H1 (cell line): ENCODE measurements at regions not wholly inside any gene's neighbourhood (a gene's known extent, or its start where the extent isn't known, plus 50 kb on each side); places are given as distances from the start of the nearest gene placed in this dataset.
A peak's percentile ranks its signal among the peaks of the same experiment; 100 is the strongest.

Experiments
- CTCF ChIA-PET: fragments of 300-600 bp; sonication (Branson Sonifier 250); formaldehyde crosslinking; loops from one replicate; lab custom pipeline; 2021; ENCODE audit not compliant: partially characterized antibody; lab: Charles Lee
- POLR2A ChIA-PET: fragments of 300-600 bp; sonication (Branson Sonifier 250); formaldehyde crosslinking; loops from one replicate; lab custom pipeline; 2021; ENCODE audit warnings: inconsistent platforms; ENCODE audit not compliant: partially characterized antibody; lab: Charles Lee
- DNase-seq, 2 experiments: peaks; one replicate each; pipeline versions ENCODE4 v3.0.0 to v3.0.0-alpha.2; 2010 to 2022; ENCODE audit warnings: low spot score in 2 of 2, low read depth in 1 of 2, mixed read lengths in 1 of 2
- FAIRE-seq: peaks from 2 replicates; lab custom pipeline; 2011; peaks lifted over from hg19 to GRCh38; lab: Jason Lieb, UNC
- H2AFZ ChIP-seq: 2 replicates; pipeline ENCODE4 v1.8.1; 2012; ENCODE audit warnings: low read length, inconsistent platforms
- H2AK5ac ChIP-seq: 2 replicates; pipeline ENCODE4 v1.6.1; 2013; ENCODE audit warnings: low read depth, low read length
- H2BK120ac ChIP-seq: replicated peaks from 2 replicates; pipeline ENCODE3; 2013; ENCODE audit warnings: low read depth, low read length, inconsistent platforms
- H2BK12ac ChIP-seq: 2 replicates; pipeline ENCODE4 v1.6.1; 2013; ENCODE audit warnings: low read depth, low read length
- H2BK15ac ChIP-seq: 2 replicates; pipeline ENCODE4 v1.6.1; 2013; ENCODE audit warnings: low read length
- H2BK20ac ChIP-seq: 2 replicates; pipeline ENCODE4 v1.6.1; 2013; ENCODE audit warnings: low read length
- H2BK5ac ChIP-seq: 2 replicates; pipeline ENCODE4 v1.6.1; 2013; ENCODE audit warnings: low read depth, low read length
- H3K14ac ChIP-seq: 2 replicates; pipeline ENCODE4 v1.6.1; 2013; ENCODE audit warnings: inconsistent platforms; ENCODE audit not compliant: insufficient read length
- H3K18ac ChIP-seq: 2 replicates; pipeline ENCODE4 v1.6.1; 2013; ENCODE audit warnings: low read length; ENCODE audit errors: extremely low read depth
- H3K23ac ChIP-seq: 2 replicates; pipeline ENCODE4 v1.6.1; 2013; ENCODE audit warnings: inconsistent platforms; ENCODE audit not compliant: insufficient read length
- H3K23me2 ChIP-seq: 2 replicates; pipeline ENCODE4 v1.6.1; 2013; ENCODE audit warnings: low read depth, low read length
- H3K27ac ChIP-seq: 2 replicates; pipeline ENCODE4 v1.6.1; 2011; ENCODE audit warnings: low read depth, low read length, inconsistent platforms
- H3K27me3 ChIP-seq, 4 experiments: replicated peaks in 1 of 4; 1 replicate in 1 of 4; 2 replicates in 3 of 4; pipeline versions ENCODE4 v1.6.1 to v1.8.1; 2011 to 2013; ENCODE audit warnings: low read length in 3 of 4, mild to moderate bottlenecking in 3 of 4, inconsistent platforms in 2 of 4, mixed read lengths in 2 of 4, moderate library complexity in 1 of 4; ENCODE audit not compliant: control insufficient read depth in 3 of 4, insufficient read depth in 3 of 4; ENCODE audit errors: extremely low read depth in 1 of 4
- H3K36me3 ChIP-seq, 4 experiments: 2 replicates each; pipeline versions ENCODE4 v1.6.1 to v1.8.1; 2011 to 2013; ENCODE audit warnings: mild to moderate bottlenecking in 4 of 4, low read length in 3 of 4, moderate library complexity in 2 of 4, control low read depth in 1 of 4, inconsistent platforms in 1 of 4; ENCODE audit not compliant: insufficient read depth in 4 of 4, control insufficient read depth in 2 of 4
- H3K4ac ChIP-seq: replicated peaks from 2 replicates; pipeline ENCODE3; 2013; ENCODE audit warnings: low read length, low read depth, mixed read lengths, inconsistent platforms; ENCODE audit not compliant: insufficient read length
- H3K4me1 ChIP-seq, 4 experiments: replicated peaks in 1 of 4; 1 replicate in 1 of 4; 2 replicates in 3 of 4; pipeline versions ENCODE4 v1.6.1 to v1.8.1; 2011 to 2013; ENCODE audit warnings: low read length in 3 of 4, inconsistent platforms in 2 of 4, mixed read lengths in 1 of 4; ENCODE audit not compliant: insufficient read depth in 4 of 4, control insufficient read depth in 3 of 4
- H3K4me2 ChIP-seq, 2 experiments: 2 replicates each; pipeline versions ENCODE4 v1.6.1 to v1.8.1; 2011 to 2013; ENCODE audit warnings: low read depth in 2 of 2, low read length in 2 of 2, control low read depth in 1 of 2, inconsistent platforms in 1 of 2, mild to moderate bottlenecking in 1 of 2; ENCODE audit not compliant: insufficient read depth in 1 of 2
- H3K4me3 ChIP-seq, 4 experiments: fragments of 200-600, 300-600 bp in 1 of 4; sonication (generic), shearing (Covaris generic), sonication (Bioruptor Twin) in 1 of 4; 2 replicates each; pipeline versions ENCODE4 v1.5.1 to v1.8.1; 2011 to 2016; ENCODE audit warnings: low read length in 4 of 4, low read depth in 3 of 4, control low read depth in 2 of 4, inconsistent platforms in 2 of 4, mild to moderate bottlenecking in 2 of 4, mixed read lengths in 1 of 4, moderate library complexity in 1 of 4; ENCODE audit not compliant: insufficient read depth in 2 of 4; ENCODE audit errors: extremely low read depth in 1 of 4
- H3K56ac ChIP-seq: replicated peaks from 2 replicates; pipeline ENCODE3; 2013; ENCODE audit warnings: low read depth, mild to moderate bottlenecking, mixed read lengths, low read length, inconsistent platforms; ENCODE audit not compliant: insufficient read length
- H3K79me1 ChIP-seq: 2 replicates; pipeline ENCODE4 v1.6.1; 2013; ENCODE audit warnings: low read depth, low read length, control low read depth
- H3K79me2 ChIP-seq, 2 experiments: 2 replicates each; pipeline versions ENCODE4 v1.6.1 to v1.8.1; 2012 to 2013; ENCODE audit warnings: low read length in 2 of 2, mild to moderate bottlenecking in 2 of 2, inconsistent platforms in 1 of 2; ENCODE audit not compliant: insufficient read depth in 2 of 2, control insufficient read depth in 1 of 2
- H3K9ac ChIP-seq, 4 experiments: replicated peaks in 1 of 4; 1 replicate in 1 of 4; 2 replicates in 3 of 4; pipeline versions ENCODE4 v1.6.1 to v1.8.1; 2011 to 2013; ENCODE audit warnings: low read depth in 3 of 4, low read length in 3 of 4, control low read depth in 2 of 4, mild to moderate bottlenecking in 2 of 4, moderate library complexity in 2 of 4, inconsistent platforms in 1 of 4; ENCODE audit errors: extremely low read depth in 1 of 4
- H3K9me3 ChIP-seq, 2 experiments: 2 replicates each; pipeline versions ENCODE4 v1.6.1 to v1.8.1; 2012 to 2013; ENCODE audit warnings: mild to moderate bottlenecking in 2 of 2, moderate library complexity in 2 of 2, control low read depth in 1 of 2, inconsistent platforms in 1 of 2, low read depth in 1 of 2, low read length in 1 of 2, mixed read lengths in 1 of 2; ENCODE audit not compliant: insufficient read depth in 2 of 2
- H4K20me1 ChIP-seq, 2 experiments: replicated peaks in 1 of 2; 2 replicates each; pipeline versions ENCODE3 to v1.8.1; 2011 to 2013; ENCODE audit warnings: inconsistent platforms in 2 of 2, low read length in 2 of 2, mild to moderate bottlenecking in 1 of 2; ENCODE audit not compliant: insufficient read depth in 2 of 2, control insufficient read depth in 1 of 2
- H4K5ac ChIP-seq: 2 replicates; pipeline ENCODE4 v1.6.1; 2013; ENCODE audit warnings: low read length, low read depth, mixed read lengths, inconsistent platforms; ENCODE audit not compliant: insufficient read length
- H4K8ac ChIP-seq: 2 replicates; pipeline ENCODE4 v1.8.0; 2013; ENCODE audit warnings: mild to moderate bottlenecking, moderate library complexity, low read length, inconsistent platforms; ENCODE audit not compliant: insufficient read depth; ENCODE audit errors: extremely low read depth
- H4K91ac ChIP-seq: replicated peaks from 2 replicates; pipeline ENCODE3; 2013; ENCODE audit warnings: low read length, mixed read lengths, inconsistent platforms; ENCODE audit not compliant: insufficient read length
- RNF2 ChIP-seq: fragments of 200-900, 300-1000 bp; sonication (generic); IDR thresholded peaks from 2 replicates; pipeline ENCODE4 v1.7.1; 2016; ENCODE audit warnings: borderline replicate concordance, low read depth, mild to moderate bottlenecking, antibody characterized with exemption, low read length; ENCODE audit not compliant: poor library complexity, severe bottlenecking; ENCODE audit errors: missing control alignments
- WGBS, 2 experiments: shearing (Covaris generic) in 1 of 2; methylation state at CpG; one replicate each; pipeline versions ENCODE4 v1.1.6 to v1.1.7; 2013 to 2015; ENCODE audit warnings: low lambda C conversion rate in 2 of 2, mixed read lengths in 2 of 2, inconsistent platforms in 1 of 2, low coverage in 1 of 2, missing lambda C conversion rate in 1 of 2; ENCODE audit not compliant: insufficient replicate concordance in 2 of 2, insufficient coverage in 1 of 2, insufficient read length in 1 of 2; ENCODE audit errors: extremely low coverage in 1 of 2, missing lambda C conversion rate in 1 of 2; 5-methylcytosine and 5-hydroxymethylcytosine counted together

- Histone ChIP-seq H2BK12ac (no peak overlapping the region), H3K56ac (no peak overlapping the region), H3K18ac (no peak overlapping the region; the same call in 1 of the 2 replicates), H2BK120ac (no peak overlapping the region), H3K23ac (no peak overlapping the region), H3K9ac (no peak overlapping the region), H3K14ac (no peak overlapping the region), H3K23me2 (no peaks in the 10 kb centered on the region), H3K4ac (no peak overlapping the region), H2AFZ (peak overlapping the region; percentile 38; the same call in 1 of the 2 replicates), H3K36me3 (no peaks in the 10 kb centered on the region), H3K4me2 (no peak overlapping the region), H2BK20ac (no peak overlapping the region), H3K4me3 (no peak overlapping the region), H3K9me3 (peaks cover 0 to 4% of the 10 kb centered on the region in 2 experiments; a peak in 1 of 4 replicates), H4K20me1 (no peaks in the 10 kb centered on the region), H3K27ac (no peak overlapping the region), H4K91ac (no peak overlapping the region), H4K8ac (no peak overlapping the region), H3K79me1 (no peaks in the 10 kb centered on the region), H2BK5ac (no peak overlapping the region), H3K4me1 (no peaks in the 10 kb centered on the region), H4K5ac (no peak overlapping the region), H2BK15ac (no peak overlapping the region), H3K79me2 (no peaks in the 10 kb centered on the region), H3K27me3 (no peaks in the 10 kb centered on the region), H2AK5ac (no peak overlapping the region)
- DNase-seq, result no peak
- CTCF ChIA-PET, result no interaction called here
- 89% methylated on average over 1 of the region's 1 CpG; no CpG with 5 or more reads in 1 of the 2 experiments for WGBS, 2 experiments
- POLR2A ChIA-PET, result no interaction called here
- no peak for TF ChIP-seq RNF2
- no peak for FAIRE-seq
Measured at GRCh38 chr10:10438335-10439100, 579.2 kb upstream of the CELF2 start.
